Body of pancreas (tissue), 4 donors: ENCODE measurements at regions not wholly inside any gene's neighbourhood (a gene's known extent, or its start where the extent isn't known, plus 50 kb on each side); places are given as distances from the start of the nearest gene placed in this dataset.

Experiments used
- POLR2A ChIP-seq, 3 donors: fragments of 450-650 bp; IDR thresholded peaks; one replicate each; pipeline ENCODE4 v1.6.1; 2016; ENCODE audit warnings: antibody characterized with exemption in 3 of 3, mild to moderate bottlenecking in 2 of 3
- TF ChIP-seq, protein P1 (sequence below), 7 experiments: fragments of 450-650 bp in 4 of 7; fragments of 200-600 bp in 3 of 7; sonication (generic) in 3 of 7; IDR thresholded peaks; one replicate each; pipeline ENCODE4 v1.5.1; 2016 to 2019; ENCODE audit warnings: antibody characterized with exemption in 7 of 7

DNA sequence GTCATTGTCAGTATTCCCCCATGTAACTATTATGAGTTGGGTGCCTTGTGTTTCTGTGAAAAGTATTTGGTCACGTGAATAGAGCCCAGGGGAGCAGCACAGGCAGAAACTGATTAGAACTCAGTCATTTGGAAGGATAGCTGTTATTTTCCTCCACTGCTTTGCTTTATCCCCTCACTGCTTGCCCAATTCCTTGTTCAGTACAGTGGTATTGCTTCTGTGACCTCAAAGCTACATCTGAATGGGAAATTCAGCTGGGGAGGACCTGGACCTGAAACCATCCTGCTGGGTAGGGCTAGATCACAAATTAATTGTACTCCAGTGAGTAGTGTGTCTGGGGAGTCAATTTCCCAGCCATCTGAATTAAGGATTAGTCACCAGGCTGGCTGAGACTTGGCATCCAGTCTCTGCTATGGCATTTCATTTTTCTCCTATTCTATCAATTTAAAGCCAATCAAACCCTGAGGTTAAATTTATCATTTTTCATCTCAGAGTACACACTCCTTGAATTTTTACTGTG, 1231.6 kb upstream of the GYPC start:
- TF ChIP-seq, protein P1, sequence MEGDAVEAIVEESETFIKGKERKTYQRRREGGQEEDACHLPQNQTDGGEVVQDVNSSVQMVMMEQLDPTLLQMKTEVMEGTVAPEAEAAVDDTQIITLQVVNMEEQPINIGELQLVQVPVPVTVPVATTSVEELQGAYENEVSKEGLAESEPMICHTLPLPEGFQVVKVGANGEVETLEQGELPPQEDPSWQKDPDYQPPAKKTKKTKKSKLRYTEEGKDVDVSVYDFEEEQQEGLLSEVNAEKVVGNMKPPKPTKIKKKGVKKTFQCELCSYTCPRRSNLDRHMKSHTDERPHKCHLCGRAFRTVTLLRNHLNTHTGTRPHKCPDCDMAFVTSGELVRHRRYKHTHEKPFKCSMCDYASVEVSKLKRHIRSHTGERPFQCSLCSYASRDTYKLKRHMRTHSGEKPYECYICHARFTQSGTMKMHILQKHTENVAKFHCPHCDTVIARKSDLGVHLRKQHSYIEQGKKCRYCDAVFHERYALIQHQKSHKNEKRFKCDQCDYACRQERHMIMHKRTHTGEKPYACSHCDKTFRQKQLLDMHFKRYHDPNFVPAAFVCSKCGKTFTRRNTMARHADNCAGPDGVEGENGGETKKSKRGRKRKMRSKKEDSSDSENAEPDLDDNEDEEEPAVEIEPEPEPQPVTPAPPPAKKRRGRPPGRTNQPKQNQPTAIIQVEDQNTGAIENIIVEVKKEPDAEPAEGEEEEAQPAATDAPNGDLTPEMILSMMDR (IDR thresholded peaks at IDR 0.05) = no peak
- TF ChIP-seq POLR2A (IDR thresholded peaks at IDR 0.05) = no peak
